ENCODE measurements at regions not wholly inside any gene's neighbourhood (a gene's known extent, or its start where the extent isn't known, plus 50 kb on each side); places are given as distances from the start of the nearest gene placed in this dataset.

DNA sequence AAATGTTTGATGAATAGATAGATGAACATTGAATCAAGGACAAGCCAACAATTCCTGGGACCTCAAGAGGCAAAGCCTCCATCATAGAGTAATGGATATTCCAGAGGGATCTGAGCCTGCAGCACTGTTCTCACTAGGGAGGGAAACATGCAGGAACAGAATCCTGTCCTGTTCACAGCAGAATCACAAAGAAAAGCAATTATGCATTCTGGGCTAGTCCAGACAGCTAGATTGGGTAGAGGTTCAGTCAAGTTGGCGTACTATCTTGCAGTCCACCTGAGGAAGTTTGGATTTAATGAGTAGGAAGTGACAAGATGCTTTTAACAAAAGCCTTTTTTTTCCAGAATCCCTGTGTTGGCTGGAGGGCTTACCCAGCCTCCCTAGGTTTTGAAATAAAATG, 314.5 kb upstream of the SEMA6D start:
- Mint-ChIP-seq H3K27me3 (ENCODE audit: low read depth, unreplicated experiment) (peaks cover 11% of the 10 kb centered on the region), H3K27ac (ENCODE audit: unreplicated experiment) (no peak overlapping the region), H3K9me3 (ENCODE audit: unreplicated experiment) (no peaks in the 10 kb centered on the region), H3K36me3 (ENCODE audit: low read depth, unreplicated experiment) (no peaks in the 10 kb centered on the region), H3K4me1 (ENCODE audit: low read depth, unreplicated experiment) (no peaks in the 10 kb centered on the region), H3K4me3 (ENCODE audit: unreplicated experiment) (no peak overlapping the region)
- H3K4me1 ChIP-seq (ENCODE audit: insufficient read depth, low read length), result no peaks in the 10 kb centered on the region
- DNase-seq (ENCODE audit: low read depth) (no peak), FAIRE-seq (no peak)
- no peaks in the 10 kb centered on the region for H3K36me3 ChIP-seq (ENCODE audit: insufficient read depth, low read length)
- no peak for TF ChIP-seq EZH2 (IDR thresholded peaks at IDR 0.05; ENCODE audit: insufficient read depth, low read length)
- TF ChIP-seq, protein P1, sequence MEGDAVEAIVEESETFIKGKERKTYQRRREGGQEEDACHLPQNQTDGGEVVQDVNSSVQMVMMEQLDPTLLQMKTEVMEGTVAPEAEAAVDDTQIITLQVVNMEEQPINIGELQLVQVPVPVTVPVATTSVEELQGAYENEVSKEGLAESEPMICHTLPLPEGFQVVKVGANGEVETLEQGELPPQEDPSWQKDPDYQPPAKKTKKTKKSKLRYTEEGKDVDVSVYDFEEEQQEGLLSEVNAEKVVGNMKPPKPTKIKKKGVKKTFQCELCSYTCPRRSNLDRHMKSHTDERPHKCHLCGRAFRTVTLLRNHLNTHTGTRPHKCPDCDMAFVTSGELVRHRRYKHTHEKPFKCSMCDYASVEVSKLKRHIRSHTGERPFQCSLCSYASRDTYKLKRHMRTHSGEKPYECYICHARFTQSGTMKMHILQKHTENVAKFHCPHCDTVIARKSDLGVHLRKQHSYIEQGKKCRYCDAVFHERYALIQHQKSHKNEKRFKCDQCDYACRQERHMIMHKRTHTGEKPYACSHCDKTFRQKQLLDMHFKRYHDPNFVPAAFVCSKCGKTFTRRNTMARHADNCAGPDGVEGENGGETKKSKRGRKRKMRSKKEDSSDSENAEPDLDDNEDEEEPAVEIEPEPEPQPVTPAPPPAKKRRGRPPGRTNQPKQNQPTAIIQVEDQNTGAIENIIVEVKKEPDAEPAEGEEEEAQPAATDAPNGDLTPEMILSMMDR (IDR thresholded peaks at IDR 0.05; ENCODE audit: insufficient read depth, low read depth, low read length), result no peak
- H4K20me1 ChIP-seq (ENCODE audit: insufficient read depth, low read length), result no peaks in the 10 kb centered on the region
- H3K27ac ChIP-seq (ENCODE audit: low read depth, low read length), result no peak overlapping the region
- no peaks in the 10 kb centered on the region for H3K79me2 ChIP-seq (ENCODE audit: insufficient read depth, low read length)
- no peak overlapping the region for H2AFZ ChIP-seq (ENCODE audit: low read depth, low read length)
- no peak overlapping the region for H3K9ac ChIP-seq (ENCODE audit: low read length)
- H3K4me2 ChIP-seq (ENCODE audit: low read length), result no peak overlapping the region
- H3K27me3 ChIP-seq (ENCODE audit: insufficient read depth, low read length), result no peaks in the 10 kb centered on the region
- H3K4me3 ChIP-seq (ENCODE audit: insufficient read depth, low read depth, low read length), result no peak overlapping the region
- H3K9me3 ChIP-seq (ENCODE audit: insufficient read depth, low read depth, low read length), result no peaks in the 10 kb centered on the region

DNA sequence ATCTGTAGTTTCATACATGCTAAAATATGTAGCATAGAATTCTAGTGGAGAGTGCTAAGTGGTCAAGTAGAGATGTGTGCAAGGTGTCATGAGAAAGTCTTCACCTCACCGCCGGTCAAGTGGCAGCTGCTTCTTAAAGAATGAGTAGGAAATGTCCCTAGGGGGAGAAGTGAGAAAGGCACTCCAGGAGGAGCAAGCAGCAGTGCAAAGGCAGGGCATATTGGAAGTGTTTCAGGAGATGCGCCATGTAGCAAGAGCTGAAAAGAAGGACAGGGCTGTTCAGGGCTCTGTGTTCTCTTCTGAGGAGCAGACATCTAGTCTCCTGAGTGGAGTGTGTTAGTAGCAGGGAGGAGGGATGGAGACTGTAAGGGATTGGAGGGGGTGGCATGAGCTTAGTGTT, 312.4 kb upstream of the SEMA6D start:
- no peaks in the 10 kb centered on the region for H3K36me3 Mint-ChIP-seq (ENCODE audit: low read depth, unreplicated experiment)
- no peak for FAIRE-seq
- no peaks in the 10 kb centered on the region for H3K4me1 ChIP-seq (ENCODE audit: insufficient read depth, low read length)

More for the DNA sequence above, 312.4 kb upstream of the SEMA6D start:
- DNase-seq (ENCODE audit: low read depth), result no peak
- no peak overlapping the region for H3K9ac ChIP-seq (ENCODE audit: low read length)
- no peaks in the 10 kb centered on the region for H3K4me1 Mint-ChIP-seq (ENCODE audit: low read depth, unreplicated experiment)
- H3K27me3 ChIP-seq (ENCODE audit: insufficient read depth, low read length), result no peaks in the 10 kb centered on the region
- no peaks in the 10 kb centered on the region for H3K79me2 ChIP-seq (ENCODE audit: insufficient read depth, low read length)
- no peaks in the 10 kb centered on the region for H4K20me1 ChIP-seq (ENCODE audit: insufficient read depth, low read length)
- H3K4me3 ChIP-seq (ENCODE audit: insufficient read depth, low read depth, low read length), result no peak overlapping the region
- H2AFZ ChIP-seq (ENCODE audit: low read depth, low read length), result no peak overlapping the region
- no peaks in the 10 kb centered on the region for H3K36me3 ChIP-seq (ENCODE audit: insufficient read depth, low read length)
- TF ChIP-seq EZH2 (IDR thresholded peaks at IDR 0.05; ENCODE audit: insufficient read depth, low read length), result no peak
- TF ChIP-seq, protein P1 (IDR thresholded peaks at IDR 0.05; ENCODE audit: insufficient read depth, low read depth, low read length), result no peak
- H3K4me3 Mint-ChIP-seq (ENCODE audit: unreplicated experiment), result no peak overlapping the region
- no peak overlapping the region for H3K27ac ChIP-seq (ENCODE audit: low read depth, low read length)
- H3K27me3 Mint-ChIP-seq (ENCODE audit: low read depth, unreplicated experiment), result peaks cover 11% of the 10 kb centered on the region
- H3K9me3 ChIP-seq (ENCODE audit: insufficient read depth, low read depth, low read length), result no peaks in the 10 kb centered on the region
- no peak overlapping the region for H3K27ac Mint-ChIP-seq (ENCODE audit: unreplicated experiment)
- H3K9me3 Mint-ChIP-seq (ENCODE audit: unreplicated experiment), result no peaks in the 10 kb centered on the region
- no peak overlapping the region for H3K4me2 ChIP-seq (ENCODE audit: low read length)

Measured in astrocyte (in vitro differentiated cells and primary cell).